ENCODE measurements at regions not wholly inside any gene's neighbourhood (a gene's known extent, or its start where the extent isn't known, plus 50 kb on each side); places are given as distances from the start of the nearest gene placed in this dataset.

DNA sequence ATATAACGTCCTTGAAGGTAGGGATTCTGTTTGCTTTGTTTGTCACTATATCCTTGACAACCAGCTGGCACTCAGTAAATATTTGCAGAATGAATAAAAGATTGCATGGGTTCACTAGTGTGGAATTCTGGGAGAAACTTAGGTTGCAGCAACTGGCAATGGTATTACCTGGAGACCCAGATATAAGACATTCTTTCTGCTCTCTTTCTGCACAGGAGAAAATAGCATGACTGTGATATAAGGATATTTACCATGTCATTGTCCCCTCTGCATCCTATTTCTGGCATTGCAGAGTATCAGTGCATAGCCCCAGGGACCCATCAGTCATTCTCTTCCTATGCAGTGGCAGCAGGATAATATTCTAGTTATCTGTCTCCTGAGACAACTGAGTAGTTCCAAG is 308.9 kb upstream of the LRRC7 start:
- no peak for DNase-seq

GRCh38 chr1:69263921-69264391 is 303.8 kb upstream of the LRRC7 start:
- peak; percentile 99 for DNase-seq

- DNase-seq: no peak
Observed at GRCh38 chr1:69269491-69269890, 298.2 kb upstream of the LRRC7 start.

DNA sequence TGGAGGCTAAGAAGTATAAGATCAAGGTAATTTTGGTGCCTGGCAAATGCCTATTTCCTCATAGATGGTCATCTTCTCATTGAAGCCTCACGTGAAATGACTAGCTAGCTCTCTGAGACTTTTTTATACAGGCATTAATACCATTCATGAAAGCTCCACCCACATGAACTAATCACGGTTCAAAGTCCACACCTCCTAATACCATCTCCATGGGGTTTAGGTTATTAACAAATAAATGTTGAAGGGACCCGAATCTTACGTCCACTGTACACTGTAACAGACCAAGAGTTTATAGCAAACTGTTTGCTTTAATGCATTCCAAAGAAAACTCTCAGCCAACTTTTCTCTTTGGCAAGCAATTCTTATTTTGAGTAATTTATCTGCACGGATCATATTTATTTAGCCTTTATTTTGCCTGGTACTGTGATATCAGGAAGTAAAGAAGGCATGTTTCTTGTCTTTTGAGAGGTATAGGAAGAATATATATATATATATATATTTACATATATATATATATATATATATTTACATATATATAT is 296.1 kb upstream of the LRRC7 start:
- peak in 1 of 2 experiments; percentile 40 for DNase-seq

GRCh38 chr1:69272684-69273083 is 295.0 kb upstream of the LRRC7 start:
- DNase-seq: no peak

DNA sequence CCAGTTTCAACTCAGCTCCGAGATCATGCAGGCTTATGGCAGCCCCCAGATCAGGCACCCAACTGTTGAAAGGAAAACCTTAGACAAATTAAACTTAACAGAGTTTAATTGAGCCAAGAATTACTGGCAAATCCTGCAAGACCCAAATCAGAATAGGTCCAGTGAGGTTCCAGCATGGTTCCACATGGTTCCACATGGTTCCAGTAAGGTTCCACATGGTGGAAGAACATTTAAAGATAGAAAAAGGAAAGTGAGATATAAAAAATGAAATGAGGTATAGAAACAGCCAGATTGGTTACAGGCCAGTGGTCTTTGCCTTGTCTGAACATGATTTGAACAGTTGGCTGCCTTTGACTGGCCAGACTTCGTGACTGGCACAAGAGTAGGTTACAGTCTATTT is 288.8 kb upstream of the LRRC7 start:
- DNase-seq: peak in 1 of 2 experiments; percentile 24

GRCh38 chr1:69283516-69283915 is 284.2 kb upstream of the LRRC7 start:
- no peak for DNase-seq

DNA sequence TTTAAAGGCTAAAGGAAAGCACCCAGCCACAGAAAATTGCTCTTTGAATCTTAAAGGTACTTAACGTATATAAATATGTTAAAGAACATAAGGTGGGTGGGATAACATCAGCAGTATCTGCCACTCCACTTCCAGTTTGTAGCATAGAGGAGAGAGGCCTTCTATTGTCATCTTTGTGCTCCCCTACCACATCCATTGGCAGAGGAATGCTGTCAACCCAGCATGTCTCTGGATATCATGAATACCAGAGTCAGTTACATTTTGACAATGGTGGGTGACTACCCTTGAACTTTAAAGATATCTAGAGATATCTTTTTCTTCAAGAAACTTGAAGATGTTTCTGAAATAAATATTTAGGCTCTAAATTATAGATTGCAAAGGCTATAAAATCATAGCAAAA is 283.2 kb upstream of the LRRC7 start:
- DNase-seq: peak in 1 of 2 experiments; percentile 9

GRCh38 chr1:69288416-69288815 is 279.3 kb upstream of the LRRC7 start:
- peak in 1 of 2 experiments; percentile 11 for DNase-seq

GRCh38 chr1:69290291-69290690 is 277.4 kb upstream of the LRRC7 start:
- no peak for DNase-seq

DNA sequence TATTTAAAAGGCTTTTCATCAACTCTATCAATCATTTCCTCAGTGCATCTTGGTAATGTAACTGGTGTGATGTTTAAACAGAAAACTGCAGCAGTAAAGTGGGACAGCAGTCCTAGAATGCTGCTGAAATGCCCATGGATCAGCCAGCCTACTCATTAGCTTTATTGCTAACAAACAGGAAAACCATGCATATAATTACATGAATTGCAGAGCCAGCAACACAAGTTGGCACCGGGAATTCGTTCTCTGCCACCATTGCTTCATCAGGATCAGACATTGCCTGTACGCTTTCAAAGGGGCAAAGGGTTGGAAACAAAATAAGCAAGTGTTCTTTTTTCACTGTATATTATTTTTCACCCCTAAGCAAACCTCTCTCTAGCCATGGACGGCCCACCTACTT is 276.2 kb upstream of the LRRC7 start:
- peak in 1 of 2 experiments; percentile 23 for DNase-seq

DNA sequence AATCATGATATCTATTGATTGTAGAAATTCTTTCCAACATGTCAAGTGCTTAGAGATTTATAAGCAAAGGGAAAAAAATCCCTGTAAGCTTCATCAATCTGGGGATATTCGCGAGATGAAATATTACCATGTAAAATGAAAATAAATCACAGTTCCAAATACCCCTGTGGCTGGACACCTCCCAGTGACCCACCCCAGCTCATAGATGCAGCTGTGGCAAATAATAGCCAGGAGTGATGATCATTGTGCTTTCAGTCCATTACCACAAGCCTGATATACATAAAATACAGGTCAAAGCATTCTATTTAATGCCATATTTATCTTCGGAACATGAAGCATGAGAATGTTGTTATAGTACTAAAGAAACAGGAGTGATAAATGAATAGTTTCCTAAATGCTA is 274.9 kb upstream of the LRRC7 start:
- DNase-seq: no peak

- peak in 1 of 2 experiments; percentile 43 for DNase-seq
Observed at GRCh38 chr1:69294171-69294570, 273.6 kb upstream of the LRRC7 start.

- DNase-seq: no peak
Observed at GRCh38 chr1:69295265-69295664, 272.5 kb upstream of the LRRC7 start.

DNA sequence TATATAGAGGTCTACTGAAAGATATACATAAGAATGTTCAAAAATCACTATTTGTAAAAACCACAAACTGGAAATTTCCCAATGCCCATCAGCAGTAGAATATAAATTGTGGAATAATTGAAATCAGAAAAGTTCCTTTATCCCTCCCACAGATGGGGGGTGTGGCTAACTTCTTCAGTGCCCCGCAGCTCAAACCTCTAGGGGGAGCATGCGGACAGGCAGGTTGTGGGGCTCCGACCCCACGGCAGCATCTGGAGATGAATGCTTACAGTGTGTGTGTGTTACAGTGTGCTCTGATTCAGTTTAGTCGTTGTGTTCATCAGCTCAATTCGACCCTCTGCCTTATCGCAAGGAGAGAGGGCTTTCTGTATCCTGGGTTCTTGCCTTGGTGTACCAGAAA is 262.1 kb upstream of the LRRC7 start:
- no peak for DNase-seq

- no peak for DNase-seq
Observed at GRCh38 chr1:69312055-69312732, 255.5 kb upstream of the LRRC7 start.

GRCh38 chr1:69313118-69313517 is 254.6 kb upstream of the LRRC7 start:
- DNase-seq: no peak

DNA sequence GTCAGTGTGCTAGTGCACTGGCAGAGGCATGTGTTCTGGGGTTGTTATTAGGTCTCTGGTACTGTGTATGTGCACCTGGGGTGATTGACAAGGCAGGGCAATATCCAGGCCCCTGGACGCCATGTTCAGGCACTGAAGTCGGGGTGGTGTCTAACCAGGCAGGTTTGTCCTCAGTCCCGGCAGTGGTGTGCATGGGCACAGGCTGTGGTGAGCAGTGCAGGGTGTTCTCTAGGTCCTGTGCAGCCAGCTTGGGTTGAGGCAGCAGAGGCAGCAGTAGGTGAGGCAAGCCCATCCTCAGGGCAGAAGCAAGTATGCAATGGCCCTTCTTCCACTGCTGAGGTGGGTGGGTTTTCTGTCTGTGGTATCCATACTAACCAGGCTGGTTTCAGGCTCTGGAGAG is 252.3 kb upstream of the LRRC7 start:
- no peak for DNase-seq

- DNase-seq: peak in 1 of 2 experiments; percentile 30
Observed at GRCh38 chr1:69315823-69316222, 251.9 kb upstream of the LRRC7 start.

DNA sequence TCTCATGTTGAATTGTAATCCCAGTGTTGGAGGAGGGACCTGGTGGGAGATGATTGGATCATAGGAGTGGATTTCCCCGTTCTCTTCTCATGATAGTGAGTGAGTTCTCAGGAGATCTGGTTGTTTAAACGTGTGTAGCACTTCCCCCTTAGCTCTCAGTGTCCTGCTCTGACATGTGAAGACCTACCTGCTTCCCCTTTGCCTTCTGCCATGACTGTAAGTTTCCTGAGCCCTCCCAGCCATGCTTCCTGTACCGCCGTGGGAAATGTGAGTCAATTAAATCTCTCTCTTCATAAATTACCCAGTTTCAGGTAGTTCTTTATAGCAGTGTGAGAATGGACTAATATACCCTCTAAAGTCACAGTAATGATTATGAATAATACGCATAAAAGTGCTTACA is 248.4 kb upstream of the LRRC7 start:
- DNase-seq: no peak

DNA sequence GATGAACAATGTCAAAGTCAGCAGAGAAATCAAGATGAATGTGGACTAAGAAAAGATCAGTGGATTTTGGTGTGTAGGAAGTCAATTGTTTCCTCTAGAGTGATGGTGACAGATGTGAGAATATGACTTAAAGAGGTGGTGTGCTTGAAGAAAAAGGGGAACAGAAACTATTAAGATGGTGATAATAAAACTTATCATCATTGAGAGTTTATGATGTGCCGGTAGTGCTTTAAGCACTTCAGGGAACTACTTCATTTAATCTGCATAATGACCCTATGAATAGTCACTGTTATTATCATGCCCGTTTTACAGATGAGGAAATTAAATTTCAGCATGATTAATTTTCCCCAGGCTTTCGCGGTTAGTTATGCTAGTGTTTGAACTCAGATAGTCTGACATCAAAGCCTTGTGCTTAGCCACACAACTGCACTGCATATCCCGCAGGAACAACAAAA is 246.9 kb upstream of the LRRC7 start:
- no peak for DNase-seq

- no peak for DNase-seq
Observed at GRCh38 chr1:69321311-69321710, 246.4 kb upstream of the LRRC7 start.

DNA sequence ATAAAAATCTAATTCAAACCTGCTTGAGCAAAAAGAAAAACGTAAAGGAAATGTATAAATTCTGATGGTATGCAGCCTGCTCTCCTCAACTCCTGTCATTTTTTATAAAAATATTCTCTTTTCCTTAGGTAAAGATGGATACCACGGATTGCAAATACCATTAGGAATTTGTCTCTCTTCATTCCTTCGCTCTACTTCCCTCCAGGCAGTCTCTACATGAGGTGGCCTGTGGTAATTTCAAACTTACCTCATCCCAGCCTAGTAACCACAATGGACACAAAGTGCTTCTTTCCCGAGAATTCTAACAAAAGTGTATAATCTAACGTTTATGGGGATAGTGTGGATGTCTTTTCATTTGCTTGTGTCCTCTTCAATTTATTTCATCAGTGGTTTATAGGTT is 239.5 kb upstream of the LRRC7 start:
- no peak for DNase-seq

DNA sequence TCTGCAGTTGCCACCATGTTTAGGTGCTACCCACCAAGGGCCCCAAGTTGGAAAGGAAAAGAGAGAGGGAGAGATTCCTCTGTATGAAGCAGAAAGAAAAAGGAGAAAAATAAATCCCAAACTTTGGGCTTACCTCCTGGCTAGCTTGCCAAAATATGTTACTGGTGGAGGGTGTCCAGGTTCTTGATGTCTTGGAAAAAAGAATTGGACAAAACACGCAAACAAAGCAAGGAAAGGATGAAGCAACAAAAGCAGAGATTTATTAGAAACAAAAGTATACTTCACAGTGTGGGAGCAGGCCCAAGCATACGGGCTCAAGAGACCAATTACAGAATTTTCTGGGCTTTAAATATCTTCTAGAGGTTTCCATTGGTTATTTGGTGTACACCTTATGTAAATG is 204.5 kb upstream of the LRRC7 start:
- DNase-seq: no peak

DNA sequence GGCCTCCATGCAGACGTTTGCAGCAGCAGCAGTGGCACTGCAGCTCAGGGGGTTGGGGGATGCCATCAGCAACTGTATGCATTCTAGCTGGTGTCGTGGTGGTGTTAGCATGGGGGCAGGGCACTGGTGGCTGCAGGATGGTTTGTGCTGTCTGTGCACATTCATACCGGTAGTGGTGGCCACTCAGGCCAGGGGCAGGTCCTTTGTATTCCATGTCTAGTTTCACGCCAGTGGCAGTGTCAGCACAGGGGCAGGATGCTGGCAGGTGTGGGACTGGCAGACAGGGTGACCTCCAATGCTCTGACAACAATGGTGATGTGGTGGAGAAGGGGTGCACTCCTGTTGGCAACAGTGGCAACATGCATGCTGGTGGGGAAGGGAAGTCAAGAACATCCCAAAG is 194.2 kb upstream of the LRRC7 start:
- no peak for DNase-seq

Measured in NCI-H446 (cell line).